ENCODE measurements at regions not wholly inside any gene's neighbourhood (a gene's known extent, or its start where the extent isn't known, plus 50 kb on each side); places are given as distances from the start of the nearest gene placed in this dataset.

GRCh38 chr5:84805473-84805872, 420.8 kb upstream of the EDIL3 start:
- Histone ChIP-seq H4K5ac (ENCODE audit: low read length) (no peak overlapping the region), H3K4me2 (ENCODE audit: low read length) (no peak overlapping the region), H3K56ac (ENCODE audit: low read length) (no peak overlapping the region), H3K79me2 (ENCODE audit: control insufficient read depth, insufficient read depth, low read length) (no peaks in the 10 kb centered on the region), H4K8ac (ENCODE audit: low read depth, low read length) (no peak overlapping the region), H2AK5ac (ENCODE audit: low read length) (no peak overlapping the region), H3K27ac (ENCODE audit: low read depth, low read length) (no peak overlapping the region), H3K4ac (ENCODE audit: low read depth, low read length) (no peak overlapping the region), H3K18ac (ENCODE audit: low read length) (no peak overlapping the region), H3K4me1 (ENCODE audit: control insufficient read depth, low read depth, low read length) (no peaks in the 10 kb centered on the region), H3K36me3 (ENCODE audit: control insufficient read depth, insufficient read depth, low read length) (no peaks in the 10 kb centered on the region), H3K23ac (ENCODE audit: low read length) (no peak overlapping the region), H3K4me3 (ENCODE audit: low read length) (no peak overlapping the region), H3K27me3 (ENCODE audit: insufficient read depth, low read length, poor library complexity) (no peaks in the 10 kb centered on the region), H2BK120ac (ENCODE audit: low read depth, low read length) (no peak overlapping the region), H2BK15ac (replicated peaks; ENCODE audit: low read depth) (no peak overlapping the region), H3K79me1 (ENCODE audit: low read length) (no peaks in the 10 kb centered on the region), H3K9ac (ENCODE audit: low read length) (no peak overlapping the region), H2BK5ac (ENCODE audit: low read length) (no peak overlapping the region)
- DNase-seq: no peak

GRCh38 chr5:84796399-84796798, 411.7 kb upstream of the EDIL3 start:
- H2BK15ac ChIP-seq (replicated peaks; ENCODE audit: low read depth): no peak overlapping the region
- no peak overlapping the region for H3K4ac ChIP-seq (ENCODE audit: low read depth, low read length)
- H3K56ac ChIP-seq (ENCODE audit: low read length): no peak overlapping the region
- no peaks in the 10 kb centered on the region for H3K79me2 ChIP-seq (ENCODE audit: control insufficient read depth, insufficient read depth, low read length)
- no peak overlapping the region for H3K18ac ChIP-seq (ENCODE audit: low read length)
- no peak overlapping the region for H3K4me3 ChIP-seq (ENCODE audit: low read length)
- no peak overlapping the region for H3K9ac ChIP-seq (ENCODE audit: low read length)
- no peak overlapping the region for H3K23ac ChIP-seq (ENCODE audit: low read length)
- no peak overlapping the region for H2BK5ac ChIP-seq (ENCODE audit: low read length)
- WGBS (ENCODE audit: extremely low coverage, insufficient coverage, low lambda C conversion rate): no CpG with 5 or more reads among the region's 8 CpGs
- H2AK5ac ChIP-seq (ENCODE audit: low read length): no peak overlapping the region
- no peak overlapping the region for H4K5ac ChIP-seq (ENCODE audit: low read length)
- H3K27me3 ChIP-seq (ENCODE audit: insufficient read depth, low read length, poor library complexity): no peaks in the 10 kb centered on the region
- H3K4me2 ChIP-seq (ENCODE audit: low read length): no peak overlapping the region
- no peak overlapping the region for H3K27ac ChIP-seq (ENCODE audit: low read depth, low read length)
- H3K4me1 ChIP-seq (ENCODE audit: control insufficient read depth, low read depth, low read length): no peaks in the 10 kb centered on the region
- H2BK120ac ChIP-seq (ENCODE audit: low read depth, low read length): no peak overlapping the region
- no peak for DNase-seq
- H3K36me3 ChIP-seq (ENCODE audit: control insufficient read depth, insufficient read depth, low read length): no peaks in the 10 kb centered on the region
- no peaks in the 10 kb centered on the region for H3K79me1 ChIP-seq (ENCODE audit: low read length)
- no peak overlapping the region for H4K8ac ChIP-seq (ENCODE audit: low read depth, low read length)

- Histone ChIP-seq H3K56ac (ENCODE audit: low read length) (no peak overlapping the region), H3K9ac (ENCODE audit: low read length) (no peak overlapping the region), H3K36me3 (ENCODE audit: control insufficient read depth, insufficient read depth, low read length) (no peaks in the 10 kb centered on the region), H2AK5ac (ENCODE audit: low read length) (no peak overlapping the region), H3K27ac (ENCODE audit: low read depth, low read length) (no peak overlapping the region), H2BK5ac (ENCODE audit: low read length) (no peak overlapping the region), H2BK15ac (replicated peaks; ENCODE audit: low read depth) (no peak overlapping the region), H3K4me2 (ENCODE audit: low read length) (no peak overlapping the region), H3K27me3 (ENCODE audit: insufficient read depth, low read length, poor library complexity) (no peaks in the 10 kb centered on the region), H4K5ac (ENCODE audit: low read length) (no peak overlapping the region), H3K4me1 (ENCODE audit: control insufficient read depth, low read depth, low read length) (no peaks in the 10 kb centered on the region), H3K23ac (ENCODE audit: low read length) (no peak overlapping the region), H4K8ac (ENCODE audit: low read depth, low read length) (no peak overlapping the region), H3K4ac (ENCODE audit: low read depth, low read length) (no peak overlapping the region), H3K79me2 (ENCODE audit: control insufficient read depth, insufficient read depth, low read length) (no peaks in the 10 kb centered on the region), H2BK120ac (ENCODE audit: low read depth, low read length) (no peak overlapping the region), H3K79me1 (ENCODE audit: low read length) (no peaks in the 10 kb centered on the region), H3K4me3 (ENCODE audit: low read length) (no peak overlapping the region), H3K18ac (ENCODE audit: low read length) (no peak overlapping the region)
- DNase-seq: no peak
- no CpG with 5 or more reads among the region's 2 CpGs for WGBS (ENCODE audit: extremely low coverage, insufficient coverage, low lambda C conversion rate)
Observed at GRCh38 chr5:84794486-84795035, 409.9 kb upstream of the EDIL3 start.

- Histone ChIP-seq H2BK15ac (replicated peaks; ENCODE audit: low read depth) (no peak overlapping the region), H4K5ac (ENCODE audit: low read length) (no peak overlapping the region), H3K4me2 (ENCODE audit: low read length) (no peak overlapping the region), H3K27me3 (ENCODE audit: insufficient read depth, low read length, poor library complexity) (no peaks in the 10 kb centered on the region), H2AK5ac (ENCODE audit: low read length) (no peak overlapping the region), H3K56ac (ENCODE audit: low read length) (no peak overlapping the region), H2BK120ac (ENCODE audit: low read depth, low read length) (no peak overlapping the region), H3K36me3 (ENCODE audit: control insufficient read depth, insufficient read depth, low read length) (no peaks in the 10 kb centered on the region), H3K4me3 (ENCODE audit: low read length) (no peak overlapping the region), H3K4ac (ENCODE audit: low read depth, low read length) (no peak overlapping the region), H3K9ac (ENCODE audit: low read length) (no peak overlapping the region), H2BK5ac (ENCODE audit: low read length) (no peak overlapping the region), H3K18ac (ENCODE audit: low read length) (no peak overlapping the region), H3K79me1 (ENCODE audit: low read length) (no peaks in the 10 kb centered on the region), H3K4me1 (ENCODE audit: control insufficient read depth, low read depth, low read length) (no peaks in the 10 kb centered on the region), H3K79me2 (ENCODE audit: control insufficient read depth, insufficient read depth, low read length) (no peaks in the 10 kb centered on the region), H3K23ac (ENCODE audit: low read length) (no peak overlapping the region), H3K27ac (ENCODE audit: low read depth, low read length) (no peak overlapping the region), H4K8ac (ENCODE audit: low read depth, low read length) (no peak overlapping the region)
- no CpG with 5 or more reads among the region's 3 CpGs for WGBS (ENCODE audit: extremely low coverage, insufficient coverage, low lambda C conversion rate)
- DNase-seq: no peak
Observed at GRCh38 chr5:84791730-84792129, 407.1 kb upstream of the EDIL3 start.

GRCh38 chr5:84791138-84791537, 406.5 kb upstream of the EDIL3 start:
- Histone ChIP-seq H2AK5ac (ENCODE audit: low read length) (no peak overlapping the region), H3K36me3 (ENCODE audit: control insufficient read depth, insufficient read depth, low read length) (no peaks in the 10 kb centered on the region), H3K56ac (ENCODE audit: low read length) (no peak overlapping the region), H3K79me2 (ENCODE audit: control insufficient read depth, insufficient read depth, low read length) (no peaks in the 10 kb centered on the region), H3K27me3 (ENCODE audit: insufficient read depth, low read length, poor library complexity) (no peaks in the 10 kb centered on the region), H3K79me1 (ENCODE audit: low read length) (no peaks in the 10 kb centered on the region), H3K4me1 (ENCODE audit: control insufficient read depth, low read depth, low read length) (no peaks in the 10 kb centered on the region), H2BK15ac (replicated peaks; ENCODE audit: low read depth) (no peak overlapping the region), H4K5ac (ENCODE audit: low read length) (no peak overlapping the region), H2BK5ac (ENCODE audit: low read length) (no peak overlapping the region), H3K4ac (ENCODE audit: low read depth, low read length) (no peak overlapping the region), H3K9ac (ENCODE audit: low read length) (no peak overlapping the region), H2BK120ac (ENCODE audit: low read depth, low read length) (no peak overlapping the region), H3K4me3 (ENCODE audit: low read length) (no peak overlapping the region), H3K18ac (ENCODE audit: low read length) (no peak overlapping the region), H4K8ac (ENCODE audit: low read depth, low read length) (no peak overlapping the region), H3K23ac (ENCODE audit: low read length) (no peak overlapping the region), H3K4me2 (ENCODE audit: low read length) (no peak overlapping the region), H3K27ac (ENCODE audit: low read depth, low read length) (no peak overlapping the region)
- no peak for DNase-seq

GRCh38 chr5:84790406-84790805, 405.7 kb upstream of the EDIL3 start:
- Histone ChIP-seq H3K56ac (ENCODE audit: low read length) (no peak overlapping the region), H4K5ac (ENCODE audit: low read length) (no peak overlapping the region), H3K4me1 (ENCODE audit: control insufficient read depth, low read depth, low read length) (no peaks in the 10 kb centered on the region), H3K23ac (ENCODE audit: low read length) (no peak overlapping the region), H3K79me2 (ENCODE audit: control insufficient read depth, insufficient read depth, low read length) (no peaks in the 10 kb centered on the region), H3K27me3 (ENCODE audit: insufficient read depth, low read length, poor library complexity) (no peaks in the 10 kb centered on the region), H3K4me2 (ENCODE audit: low read length) (no peak overlapping the region), H2BK15ac (replicated peaks; ENCODE audit: low read depth) (no peak overlapping the region), H2BK120ac (ENCODE audit: low read depth, low read length) (no peak overlapping the region), H3K79me1 (ENCODE audit: low read length) (no peaks in the 10 kb centered on the region), H2BK5ac (ENCODE audit: low read length) (no peak overlapping the region), H3K36me3 (ENCODE audit: control insufficient read depth, insufficient read depth, low read length) (no peaks in the 10 kb centered on the region), H3K27ac (ENCODE audit: low read depth, low read length) (no peak overlapping the region), H4K8ac (ENCODE audit: low read depth, low read length) (no peak overlapping the region), H2AK5ac (ENCODE audit: low read length) (no peak overlapping the region), H3K4me3 (ENCODE audit: low read length) (no peak overlapping the region), H3K18ac (ENCODE audit: low read length) (no peak overlapping the region), H3K4ac (ENCODE audit: low read depth, low read length) (no peak overlapping the region), H3K9ac (ENCODE audit: low read length) (no peak overlapping the region)
- DNase-seq: no peak
- WGBS (ENCODE audit: extremely low coverage, insufficient coverage, low lambda C conversion rate): no CpG with 5 or more reads among the region's 1 CpG
